IPS DF 19.7 (cell line): ENCODE measurements at regions not wholly inside any gene's neighbourhood (a gene's known extent, or its start where the extent isn't known, plus 50 kb on each side); places are given as distances from the start of the nearest gene placed in this dataset.
"Not testable (repeated sequence)": the region's sequence is repeated elsewhere in the genome, so short reads cannot be mapped to it uniquely, and the experiment has no call there.

ENCODE experiments used
- DNase-seq: peaks from one replicate; pipeline ENCODE4 v3.0.0-alpha.2; 2013; ENCODE audit warnings: low read depth, low spot score

DNA sequence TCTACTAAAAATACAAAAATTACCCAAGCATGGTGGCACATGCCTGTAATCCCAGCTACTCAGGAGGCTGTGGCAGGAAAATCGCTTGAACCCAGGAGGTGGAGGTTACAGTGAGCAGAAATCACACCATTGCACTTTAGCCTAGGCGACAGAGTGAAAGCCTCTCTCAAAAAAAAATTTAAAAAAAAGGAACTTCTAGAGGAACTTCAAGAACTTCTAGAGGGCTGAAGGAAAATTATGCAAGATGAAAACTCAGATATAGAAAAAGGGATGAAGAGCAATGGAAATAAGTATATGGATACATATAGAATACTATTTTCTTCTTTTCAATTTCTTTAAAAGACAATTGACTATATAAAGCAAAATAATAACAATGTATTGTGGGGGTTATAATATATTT, 51.2 kb upstream of the PRR5 start:
- no peak for DNase-seq

DNA sequence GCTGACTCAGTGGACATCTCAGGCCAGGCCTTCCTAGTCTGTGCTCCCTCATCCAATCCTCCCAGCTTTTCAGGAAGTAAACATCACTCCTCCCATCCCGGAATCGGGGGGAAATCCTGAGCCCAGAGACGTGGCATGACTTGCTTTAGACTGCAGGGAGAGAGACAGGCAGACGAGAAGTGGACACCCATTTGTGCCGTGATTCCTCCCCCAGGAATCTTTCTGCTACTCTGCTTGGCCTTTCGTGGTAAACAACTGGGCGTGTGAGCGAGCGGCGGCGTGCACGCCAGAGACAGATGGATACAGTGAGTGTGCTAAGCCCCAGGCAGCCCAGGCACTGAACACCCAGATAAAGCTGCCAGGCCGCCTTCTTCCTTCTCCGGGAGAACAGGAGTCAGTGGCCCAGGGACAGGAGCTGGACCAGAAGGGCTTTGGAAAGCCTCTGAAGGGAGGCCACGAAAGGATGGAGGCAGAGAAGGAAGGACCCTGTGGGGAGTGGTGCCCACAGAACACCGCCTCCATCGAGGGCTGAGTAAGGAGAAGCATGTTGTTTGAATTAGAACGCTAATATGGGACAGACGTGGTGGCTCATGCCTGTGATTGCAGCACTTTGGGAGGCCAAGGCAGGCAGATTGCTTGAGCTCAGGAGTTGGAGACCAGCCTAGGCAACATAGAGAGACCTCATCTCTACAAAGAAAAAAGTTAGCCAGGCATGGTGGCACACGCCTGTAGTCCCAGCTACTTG, 53.0 kb upstream of the PRR5 start:
- DNase-seq: no peak

GRCh38 chr22:44648085-44648820, 53.8 kb upstream of the PRR5 start:
- no peak for DNase-seq

DNA sequence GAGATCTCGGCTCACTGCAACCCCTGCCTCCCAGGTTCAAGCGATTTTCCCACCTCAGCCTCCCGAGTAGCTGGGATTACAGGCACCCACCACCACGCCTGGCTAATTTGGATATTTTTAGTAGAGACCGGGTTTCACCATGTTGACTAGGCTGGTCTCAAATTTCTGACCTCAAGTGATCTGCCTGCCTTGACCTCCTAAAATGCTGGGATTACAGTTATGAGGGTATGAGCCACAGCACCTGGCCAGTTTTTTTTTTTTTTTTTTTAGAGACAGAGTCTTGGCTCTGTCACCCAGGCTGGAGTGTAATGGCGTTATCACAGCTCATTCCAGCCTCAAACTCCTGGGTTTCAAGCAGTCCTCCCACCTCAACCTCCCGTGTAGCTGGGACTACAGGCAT, 54.9 kb upstream of the PRR5 start:
- DNase-seq: no peak

GRCh38 chr22:44646668-44647067, 55.3 kb upstream of the PRR5 start:
- no peak for DNase-seq

DNA sequence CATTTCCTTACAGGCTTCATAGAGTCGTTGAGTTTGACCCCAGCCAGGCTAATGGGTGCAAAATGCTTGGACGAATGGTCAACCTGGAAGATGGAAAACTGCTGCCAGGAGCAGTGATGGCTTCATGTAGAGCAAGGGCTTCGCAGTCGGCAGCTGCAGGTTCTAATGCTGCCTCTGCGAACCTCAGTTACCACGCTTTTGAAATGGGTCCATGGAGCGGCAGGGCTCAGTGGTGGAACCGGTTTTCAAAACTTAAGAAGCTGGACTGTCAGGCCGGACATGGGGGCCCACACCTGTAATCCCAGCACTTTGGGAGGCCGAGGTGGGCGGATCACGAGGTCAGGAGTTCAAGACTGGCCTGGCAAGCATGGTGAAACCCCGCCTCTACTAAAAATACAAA, 55.9 kb upstream of the PRR5 start:
- DNase-seq: no peak

- DNase-seq: no peak
These were observed 56.5 kb upstream of the PRR5 start for GRCh38 chr22:44645531-44645930.

GRCh38 chr22:44645083-44645482, 56.9 kb upstream of the PRR5 start:
- DNase-seq: no peak

DNA sequence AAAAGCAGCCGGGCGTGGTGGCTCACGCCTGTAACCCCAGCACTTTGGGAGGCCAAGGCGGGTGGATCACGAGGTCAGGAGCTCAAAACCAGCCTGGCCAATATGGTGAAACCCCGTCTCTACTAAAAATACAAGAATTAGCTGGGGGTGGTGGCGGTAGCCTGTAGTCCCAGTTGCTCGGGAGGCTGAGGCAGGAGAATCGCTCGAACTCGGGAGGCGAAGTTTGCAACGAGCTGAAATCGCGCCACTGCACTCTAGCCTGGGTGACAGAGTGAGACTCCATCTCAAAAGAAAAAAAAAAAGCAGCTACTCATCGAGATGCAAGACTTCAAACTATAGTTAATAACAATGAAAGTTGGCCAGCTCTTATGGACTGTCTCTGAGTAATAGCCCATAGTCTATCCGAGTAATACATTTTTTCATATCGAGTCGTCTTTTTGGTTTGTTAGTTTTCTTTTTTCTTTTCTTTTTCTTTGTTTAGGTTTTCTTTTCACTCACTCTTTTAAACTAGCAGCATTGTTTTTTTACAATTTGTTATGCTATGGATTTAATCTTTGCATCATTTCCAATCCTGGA, 58.4 kb upstream of the PRR5 start:
- DNase-seq: not testable (repeated sequence)

DNA sequence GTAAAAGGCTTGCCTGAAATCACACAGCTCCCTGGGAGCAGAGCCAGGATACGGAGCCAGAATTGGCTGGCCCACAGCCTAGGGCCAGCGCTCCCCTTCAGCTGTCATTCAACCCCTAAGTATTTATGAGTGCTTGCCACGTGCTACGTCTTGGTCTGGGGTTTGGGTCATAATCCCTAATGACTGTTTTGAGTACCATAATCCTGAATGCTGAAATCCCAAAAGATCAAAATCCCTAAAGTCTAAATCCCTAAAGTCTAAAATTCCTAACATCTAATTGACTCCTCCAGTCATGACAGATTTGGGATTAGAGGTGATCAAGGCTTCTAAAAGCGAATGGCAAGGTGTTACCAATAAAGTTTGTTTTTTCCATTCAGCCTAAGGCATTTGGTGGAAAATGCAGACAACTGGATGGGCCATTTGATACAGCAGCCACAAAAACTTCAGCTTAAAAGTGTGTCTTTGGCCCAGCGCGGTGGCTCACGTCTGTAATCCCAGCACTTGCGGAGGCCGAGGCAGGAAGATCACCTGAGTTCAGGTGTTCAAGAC, 59.8 kb upstream of the PRR5 start:
- DNase-seq: no peak

DNA sequence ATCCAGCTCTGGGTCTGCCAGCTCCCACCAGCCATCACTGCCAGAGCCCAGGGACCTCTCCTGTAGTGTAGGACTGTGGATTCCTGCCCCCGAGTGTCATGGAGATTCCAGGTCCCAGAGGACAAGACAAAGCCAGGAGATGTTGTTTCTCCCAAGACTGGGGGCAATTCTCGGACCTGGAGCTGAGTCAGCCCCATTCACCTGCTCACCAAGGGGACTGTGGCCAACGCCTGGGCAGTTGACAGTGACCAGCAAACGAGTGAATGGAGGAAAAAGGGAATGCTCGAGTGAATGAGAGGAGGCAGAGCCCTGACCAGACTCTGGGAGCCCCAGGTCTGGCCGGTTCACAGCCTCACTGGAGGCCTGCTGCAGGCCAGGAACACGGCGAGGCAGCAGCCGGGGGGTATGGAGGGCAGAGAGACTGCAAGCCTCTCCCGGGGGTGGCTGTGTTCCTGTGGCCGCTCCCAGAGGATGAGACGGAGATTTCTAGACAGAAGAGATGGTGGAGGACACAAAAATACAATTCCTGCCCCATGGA, 61.3 kb upstream of the PRR5 start:
- DNase-seq: no peak

DNA sequence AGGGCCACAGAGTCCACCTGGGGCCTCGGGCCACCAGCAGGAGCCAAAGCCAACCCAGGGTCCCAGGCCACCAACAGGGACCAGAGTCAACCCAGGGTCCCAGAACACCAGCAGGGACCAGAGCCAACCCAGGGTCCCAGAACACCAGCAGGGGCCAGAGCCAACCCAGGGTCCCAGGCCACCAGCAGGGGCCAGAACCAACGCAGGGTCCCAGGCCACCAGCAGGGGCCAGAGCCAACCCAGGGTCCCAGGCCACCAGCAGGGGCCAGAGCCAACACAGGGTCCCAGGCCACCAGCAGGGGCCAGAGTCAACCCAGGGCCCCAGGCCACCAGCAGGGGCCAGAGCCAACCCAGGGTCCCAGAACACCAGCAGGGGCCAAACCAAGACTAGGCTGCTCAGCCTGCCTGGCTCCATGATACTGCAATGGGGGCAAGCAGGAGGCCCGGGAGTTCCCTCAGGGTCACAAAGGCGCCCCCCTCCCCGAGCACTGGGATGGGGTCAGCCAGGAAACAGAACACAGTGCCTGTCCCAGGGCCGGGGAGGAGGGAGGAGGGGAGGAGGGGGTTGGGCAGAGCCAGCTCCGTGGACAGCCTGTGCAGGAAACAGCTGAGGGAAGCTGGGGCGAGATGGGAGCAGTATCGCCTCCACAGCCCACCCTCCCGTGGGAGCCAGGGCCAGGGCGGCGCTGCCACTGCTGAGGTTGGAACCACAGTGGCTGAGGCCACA, 62.0 kb upstream of the PRR5 start:
- no peak for DNase-seq

- no peak for DNase-seq
These were observed 62.8 kb upstream of the PRR5 start for GRCh38 chr22:44638971-44639760.

DNA sequence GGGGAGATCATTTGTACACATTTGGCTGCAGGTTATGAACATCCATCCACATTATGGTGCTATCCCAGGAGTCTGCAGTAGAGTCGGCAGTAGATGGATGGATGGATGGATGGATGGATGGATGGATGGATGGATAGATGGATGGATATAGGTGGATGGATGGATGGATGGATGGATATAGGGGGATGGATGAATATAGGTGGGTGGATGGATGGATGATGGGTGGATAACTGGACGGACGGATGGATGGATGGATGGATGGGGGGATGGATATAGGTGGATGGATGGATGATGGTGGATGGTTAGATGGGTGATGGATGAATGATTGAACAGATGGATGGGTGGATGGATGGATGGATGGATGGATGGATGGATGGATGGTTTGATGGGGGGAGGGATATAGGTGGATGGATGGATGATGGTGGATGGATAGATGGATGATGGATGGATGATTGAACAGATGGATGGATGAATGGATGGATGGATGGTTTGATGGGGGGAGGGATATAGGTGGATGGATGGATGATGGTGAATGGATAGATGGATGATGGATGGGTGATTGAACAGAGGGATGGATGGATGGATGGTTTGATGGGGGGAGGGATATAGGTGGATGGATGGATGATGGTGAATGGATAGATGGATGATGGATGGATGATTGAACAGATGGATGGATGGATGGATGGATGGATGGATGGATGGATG, 65.3 kb upstream of the PRR5 start:
- not testable (repeated sequence) for DNase-seq

- DNase-seq: not testable (repeated sequence)
These were observed 66.4 kb upstream of the PRR5 start for GRCh38 chr22:44635567-44635966.

DNA sequence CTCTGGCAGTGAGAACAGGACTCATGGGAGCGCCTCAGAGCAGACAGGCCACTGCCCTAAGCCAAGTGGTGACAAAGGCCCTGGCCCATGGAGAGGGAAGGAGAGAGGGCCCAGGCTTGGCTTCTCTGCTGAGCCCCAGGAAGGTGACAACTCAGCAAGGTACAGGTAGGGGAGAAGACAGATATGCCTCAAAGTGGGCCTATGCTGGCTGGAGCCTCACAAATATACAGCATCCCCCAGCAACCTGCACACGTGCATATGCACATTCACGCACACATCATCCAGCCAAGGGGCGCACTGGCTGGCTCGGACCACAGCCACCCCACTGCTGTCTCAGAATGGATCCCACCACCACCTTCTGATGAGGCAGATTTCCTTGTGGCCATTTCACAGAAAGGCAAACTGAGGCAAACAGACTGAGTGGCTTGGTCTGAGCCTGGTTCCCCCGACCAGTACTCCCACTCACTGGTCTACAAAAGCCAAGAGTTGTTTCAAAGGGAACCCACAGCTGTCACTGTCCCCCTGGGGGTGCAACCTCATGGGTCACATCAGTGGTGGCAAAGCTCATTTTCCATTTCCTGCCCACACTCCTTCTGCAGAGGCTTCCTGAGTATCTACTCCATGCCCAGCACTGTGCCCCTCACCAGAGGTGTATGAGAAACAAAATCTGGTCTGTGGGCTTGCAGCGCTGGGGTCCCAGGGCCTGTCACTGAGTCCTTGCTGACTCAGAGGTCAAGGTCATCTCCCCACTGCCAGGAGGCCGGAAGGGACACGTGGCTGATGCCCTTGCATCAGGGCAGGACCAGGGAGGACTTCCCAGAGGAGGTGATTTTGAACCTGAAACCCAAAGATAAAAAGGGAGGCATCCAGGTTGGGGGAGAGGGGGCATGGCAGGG, 67.3 kb upstream of the PRR5 start:
- DNase-seq: no peak

DNA sequence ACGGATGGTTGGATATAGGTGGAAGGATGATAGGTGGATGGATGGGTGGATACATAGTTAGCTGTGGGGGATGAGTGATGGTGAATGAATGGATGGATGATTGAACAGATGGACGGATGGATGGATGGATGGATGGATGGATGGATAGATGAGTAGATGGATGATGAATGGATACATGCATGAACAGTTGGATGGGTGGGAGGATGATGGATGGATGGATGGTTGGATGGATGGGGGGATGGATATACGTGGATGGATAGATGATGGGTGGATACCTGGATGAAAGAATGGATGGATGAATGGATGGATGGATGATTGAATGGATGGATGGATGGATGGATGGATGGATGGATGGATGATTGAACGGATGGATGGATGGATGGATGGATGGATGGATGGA, 68.4 kb upstream of the PRR5 start:
- DNase-seq: no peak

GRCh38 chr22:44632541-44633396, 69.2 kb upstream of the PRR5 start:
- DNase-seq: no peak
